ENCODE measurements at regions not wholly inside any gene's neighbourhood (a gene's known extent, or its start where the extent isn't known, plus 50 kb on each side); places are given as distances from the start of the nearest gene placed in this dataset.

GRCh38 chr2:120902592-120902991 is 166.9 kb downstream of the GLI2 start:
- no peak for DNase-seq

DNA sequence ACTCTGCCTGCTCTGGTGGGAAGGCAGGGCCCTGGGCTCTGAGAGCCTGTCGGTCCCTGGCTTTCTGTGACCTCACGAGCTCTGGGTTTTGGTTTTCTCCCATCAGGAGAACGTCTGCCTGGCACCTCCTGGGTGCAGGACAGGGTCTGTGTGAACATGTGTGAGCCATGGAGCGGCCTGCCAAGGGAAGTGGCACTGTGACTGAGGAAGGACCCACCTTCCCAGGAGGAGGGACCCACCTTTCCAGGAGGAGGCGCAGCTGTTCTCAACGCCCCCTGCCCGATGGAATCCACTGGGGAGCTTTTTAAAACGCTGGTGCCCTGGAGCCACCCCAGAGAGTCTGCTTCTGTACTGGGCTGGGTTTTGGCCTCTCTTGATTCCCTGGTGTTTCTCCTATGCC is 168.7 kb downstream of the GLI2 start:
- no peak for DNase-seq

GRCh38 chr2:120904830-120905234 is 169.2 kb downstream of the GLI2 start:
- DNase-seq = no peak

DNA sequence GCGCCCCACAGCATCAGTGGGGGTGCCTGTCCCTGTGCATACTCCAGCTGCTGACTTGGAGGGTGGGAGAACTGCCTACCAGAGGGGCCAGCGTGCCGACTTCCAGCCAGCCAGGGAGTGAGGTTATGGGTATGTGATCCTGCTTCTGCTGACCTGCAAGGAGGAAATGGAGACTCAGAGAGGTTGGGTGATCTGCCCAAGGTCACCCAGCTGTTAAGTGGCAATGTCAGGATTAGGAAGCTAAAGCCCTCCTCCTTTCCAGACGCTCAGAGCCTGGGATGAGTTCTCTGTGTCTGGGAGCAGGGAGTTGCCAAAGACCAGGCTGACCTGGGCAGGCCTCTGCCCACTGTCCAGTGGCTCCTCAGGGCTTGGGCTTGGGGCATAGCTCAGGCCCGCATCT is 169.6 kb downstream of the GLI2 start:
- DNase-seq = no peak

DNA sequence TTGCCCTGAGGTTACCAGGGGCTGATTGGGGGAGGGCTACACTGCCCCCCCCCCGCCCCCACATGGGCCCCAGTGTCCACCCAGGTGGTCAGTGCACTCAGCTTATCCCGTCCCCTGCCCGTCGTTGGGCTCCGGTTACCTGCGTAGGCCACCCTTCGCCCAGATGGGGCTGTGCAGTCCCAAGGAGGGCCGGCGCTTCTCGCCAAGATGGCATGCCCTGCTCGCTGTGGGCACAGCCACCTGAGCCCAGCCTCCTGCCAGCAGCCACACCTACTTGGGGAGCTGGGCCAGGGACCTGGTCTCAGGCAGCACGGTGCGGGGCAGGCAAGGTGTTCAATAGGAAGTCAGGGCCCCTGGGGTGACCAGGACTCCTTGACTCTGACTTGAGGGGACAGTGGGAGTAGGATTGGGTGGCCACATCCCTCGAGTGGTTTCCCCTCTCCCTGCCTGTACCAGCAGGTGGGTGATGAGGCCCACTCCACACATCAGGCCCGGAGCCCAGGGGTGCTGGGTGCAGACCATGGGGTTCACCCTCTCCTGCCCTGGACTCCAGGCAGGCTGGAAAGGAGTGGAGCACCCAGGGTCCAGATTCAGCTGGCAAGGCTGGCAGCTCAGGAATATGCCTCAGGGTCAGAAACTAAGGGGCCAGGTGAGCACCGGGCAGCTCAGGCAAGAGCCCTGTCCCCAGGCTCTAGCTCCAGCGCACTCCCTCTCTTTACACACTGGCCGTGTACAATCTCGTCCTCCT is 170.3 kb downstream of the GLI2 start:
- DNase-seq = no peak

DNA sequence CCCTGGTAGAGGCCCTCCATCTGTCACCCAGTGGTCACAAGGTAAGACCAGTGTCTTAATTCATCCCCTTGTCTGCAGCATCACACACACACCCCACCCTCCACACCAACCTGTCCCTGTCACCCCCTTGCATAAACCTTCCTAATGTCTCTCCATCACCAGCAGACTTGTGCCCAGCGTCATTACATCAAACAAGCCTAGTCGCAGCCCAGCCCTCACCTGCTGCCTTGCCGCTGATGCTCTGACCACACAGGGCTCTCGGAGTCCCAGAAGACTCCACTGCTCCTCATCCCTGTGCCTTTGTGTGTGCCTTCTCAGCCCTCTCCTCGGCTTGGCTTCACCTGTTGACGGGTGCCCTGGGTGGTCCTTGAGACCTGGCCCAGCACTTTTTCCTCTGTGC is 171.2 kb downstream of the GLI2 start:
- DNase-seq = no peak

DNA sequence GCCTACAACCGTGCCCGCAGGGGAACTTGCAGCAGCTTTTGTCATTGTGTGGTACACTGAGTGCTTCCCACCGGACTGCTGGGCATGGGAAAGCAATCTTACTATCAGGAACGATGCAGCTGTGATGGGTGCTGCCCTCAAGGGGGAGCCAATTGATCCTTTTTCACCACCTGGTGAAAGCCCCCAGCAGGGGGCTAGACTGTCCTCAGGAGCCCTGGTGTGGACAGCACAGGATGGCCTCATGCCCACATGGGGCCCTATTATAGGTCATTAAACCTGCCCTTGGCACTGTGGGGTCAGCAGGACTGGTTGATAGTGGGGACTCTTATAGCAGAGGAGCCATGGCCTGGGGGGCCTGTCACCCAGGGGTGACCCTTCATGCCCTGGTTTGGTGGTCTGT is 172.2 kb downstream of the GLI2 start:
- no peak for DNase-seq

- DNase-seq = no peak
These were observed 172.8 kb downstream of the GLI2 start for GRCh38 chr2:120908314-120908975.

GRCh38 chr2:120909102-120909501 is 173.4 kb downstream of the GLI2 start:
- no peak for DNase-seq

- DNase-seq = no peak
These were observed 174.5 kb downstream of the GLI2 start for GRCh38 chr2:120910164-120910563.

GRCh38 chr2:120910956-120911951 is 175.6 kb downstream of the GLI2 start:
- DNase-seq = no peak

- DNase-seq = no peak
These were observed 176.7 kb downstream of the GLI2 start for GRCh38 chr2:120912101-120912985.

DNA sequence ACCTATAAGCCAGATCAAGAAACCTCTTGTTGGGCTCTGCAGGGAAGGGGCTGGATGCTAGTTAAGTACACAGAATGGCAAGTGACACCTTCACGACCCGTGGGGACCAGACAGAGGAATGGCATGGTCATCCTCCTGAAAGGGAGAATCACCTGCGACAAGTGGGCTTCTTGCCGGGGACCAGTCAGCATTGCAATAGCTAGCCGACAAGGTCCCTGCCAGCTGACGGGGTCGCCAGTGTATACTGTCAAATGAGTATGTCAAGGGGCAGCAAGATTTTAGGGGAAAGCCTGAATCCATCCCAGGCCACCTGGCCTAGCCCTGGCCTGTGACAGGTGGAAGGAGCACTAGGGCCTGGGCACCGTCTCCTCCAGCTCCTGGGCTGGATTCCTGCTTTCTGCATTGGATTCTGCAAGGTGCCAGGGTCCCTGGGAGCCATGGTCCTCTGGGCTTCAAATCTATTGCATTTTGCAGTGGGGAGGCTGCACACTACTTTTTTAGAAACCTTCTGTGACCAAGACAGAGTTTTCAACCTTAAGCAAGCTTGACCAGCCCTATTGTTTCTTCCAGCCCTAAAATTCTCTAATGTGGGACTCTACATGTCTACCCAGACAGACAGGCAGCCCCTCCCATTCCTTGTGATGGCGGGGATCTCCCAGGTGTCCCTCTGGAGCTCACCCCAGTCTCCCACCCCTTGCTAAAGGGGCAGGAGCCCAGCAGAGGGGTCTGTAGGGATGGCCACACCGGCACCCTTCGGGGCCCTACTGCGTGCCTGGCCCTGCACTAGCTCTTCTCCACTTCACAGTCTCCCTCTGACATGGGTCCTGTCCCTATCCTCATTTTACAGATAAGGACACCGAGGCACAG is 178.5 kb downstream of the GLI2 start:
- no peak for DNase-seq

DNA sequence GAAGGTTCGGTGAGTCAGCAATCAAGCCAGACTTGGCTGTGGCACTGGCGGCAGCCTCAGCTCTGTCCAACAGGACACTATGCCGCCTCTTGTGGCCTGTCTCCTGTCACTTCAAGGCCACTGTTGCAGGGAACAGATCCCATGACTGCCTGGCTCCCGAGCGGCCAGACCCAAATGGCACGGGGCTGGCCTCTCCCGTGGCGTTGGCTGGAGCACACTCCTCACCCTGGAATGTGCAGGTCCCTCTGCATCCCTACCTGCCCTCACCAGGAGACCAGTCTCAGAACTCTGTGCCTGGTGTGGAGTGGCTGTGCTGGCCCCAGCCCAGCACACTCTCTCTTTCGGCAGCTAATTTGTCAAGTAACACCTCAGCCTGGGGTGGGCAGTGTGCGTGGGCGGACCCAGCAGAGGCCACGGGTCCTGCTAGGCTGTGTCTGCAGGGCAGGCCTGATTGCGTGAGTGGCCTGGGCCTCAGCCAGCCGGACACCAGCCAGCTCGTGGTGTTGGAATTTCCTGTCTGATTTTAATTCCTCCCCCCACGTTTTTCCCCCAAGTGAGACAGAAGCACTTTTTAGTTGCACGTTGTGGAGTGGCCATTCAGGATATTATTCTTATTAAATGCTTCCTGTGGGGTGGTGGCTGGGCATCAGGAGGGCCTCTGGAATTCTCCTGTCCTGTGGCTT is 179.3 kb downstream of the GLI2 start:
- DNase-seq = no peak

DNA sequence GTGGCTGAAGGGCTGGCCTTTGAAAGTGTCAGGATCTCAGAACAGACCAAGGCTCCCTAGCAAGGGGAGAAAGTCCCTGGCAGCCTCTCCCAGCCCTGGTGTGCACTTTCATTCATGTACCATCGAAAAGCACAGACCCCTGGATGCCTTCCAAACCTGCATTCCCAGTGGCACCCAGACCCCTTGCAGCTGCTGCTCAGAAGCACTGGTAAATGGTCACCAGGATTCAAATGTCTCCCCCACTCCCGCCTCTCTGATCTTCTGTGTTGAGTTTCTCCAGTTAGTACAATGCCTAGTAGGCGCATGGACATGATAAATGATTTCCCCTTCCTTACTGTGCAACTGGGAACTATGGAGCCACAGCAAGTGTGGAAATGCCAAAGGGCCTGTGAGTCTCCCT is 180.0 kb downstream of the GLI2 start:
- no peak for DNase-seq

- DNase-seq = no peak
These were observed 180.8 kb downstream of the GLI2 start for GRCh38 chr2:120916446-120916845.

- DNase-seq = no peak
These were observed 182.2 kb downstream of the GLI2 start for GRCh38 chr2:120917886-120918285.

GRCh38 chr2:120919216-120919615 is 183.5 kb downstream of the GLI2 start:
- DNase-seq = no peak

DNA sequence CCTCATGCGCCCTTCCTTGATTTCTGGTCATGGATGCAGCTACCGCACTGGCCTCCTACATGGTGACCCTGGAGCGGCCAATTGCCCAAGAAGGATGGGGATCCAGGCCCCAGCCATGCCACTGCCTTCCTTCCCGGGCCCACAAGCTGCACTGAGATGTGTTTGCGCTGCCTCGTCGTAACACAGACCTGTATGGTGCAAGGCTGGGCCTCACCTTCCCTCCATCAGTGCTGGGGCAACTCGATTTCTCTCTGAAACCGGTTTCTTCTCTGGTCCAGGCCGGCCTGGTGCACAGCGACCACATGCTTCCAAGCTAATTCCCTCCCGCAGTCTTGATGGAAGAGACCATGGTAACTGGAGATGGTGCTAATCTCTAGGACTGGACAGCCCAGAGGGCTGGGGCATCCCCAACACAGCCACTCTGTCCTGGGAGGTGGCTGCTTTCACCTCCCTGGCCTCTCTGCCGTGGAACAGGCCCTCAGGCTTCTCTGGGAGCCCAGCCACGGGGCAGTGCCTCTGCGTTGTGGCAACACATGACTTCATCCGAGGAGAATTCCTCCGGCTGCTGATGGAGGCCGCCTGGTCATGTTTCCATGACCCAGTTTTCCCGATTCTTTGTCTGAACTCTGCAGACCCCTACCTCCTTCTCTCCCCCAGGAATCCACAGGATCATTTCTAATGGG is 184.2 kb downstream of the GLI2 start:
- DNase-seq = no peak
